H7 (cell line): ENCODE measurements at regions not wholly inside any gene's neighbourhood (a gene's known extent, or its start where the extent isn't known, plus 50 kb on each side); places are given as distances from the start of the nearest gene placed in this dataset.
"Not testable (repeated sequence)": the region's sequence is repeated elsewhere in the genome, so short reads cannot be mapped to it uniquely, and the experiment has no call there.

ENCODE experiments used
- DNase-seq: peaks from one replicate; pipeline ENCODE4 v3.0.0; 2012
- H3K27me3 ChIP-seq: 2 replicates; pipeline ENCODE4 v1.6.0; 2011; ENCODE audit warnings: mild to moderate bottlenecking, low read length; ENCODE audit not compliant: control insufficient read depth, insufficient read depth
- H3K36me3 ChIP-seq: replicated peaks from 2 replicates; pipeline ENCODE4 v1.5.1; 2011; ENCODE audit warnings: low read length; ENCODE audit not compliant: control insufficient read depth, insufficient read depth
- H3K4me3 ChIP-seq: 2 replicates; pipeline ENCODE4 v1.5.1; 2011; ENCODE audit warnings: low read depth, mild to moderate bottlenecking, control low read depth, low read length, moderate library complexity; ENCODE audit not compliant: insufficient read depth

DNA sequence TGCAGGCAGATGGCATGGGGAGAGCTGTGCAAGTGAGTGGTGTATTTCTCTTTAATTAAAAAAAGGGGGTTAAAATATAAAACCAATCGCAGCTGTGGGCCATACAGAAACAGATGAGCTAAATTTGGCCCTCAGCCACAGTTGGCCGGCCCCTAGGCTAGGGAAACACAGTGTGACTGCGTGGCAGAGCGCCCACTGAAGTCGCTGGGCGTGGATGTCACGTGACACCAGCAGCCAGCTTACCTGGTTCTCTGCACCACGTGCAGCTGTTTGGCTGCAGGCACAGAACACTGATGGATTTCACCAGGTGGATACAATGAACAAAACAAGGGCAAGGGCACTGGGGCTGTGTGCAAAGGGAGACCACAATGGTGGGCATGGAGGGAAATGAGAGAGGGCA lies 119.3 kb upstream of the ZNF746 start:
- DNase-seq, result no peak
- Histone ChIP-seq H3K27me3 (no peaks in the 10 kb centered on the region), H3K36me3 (peaks cover 30% of the 10 kb centered on the region), H3K4me3 (no peak overlapping the region)

- Histone ChIP-seq H3K27me3 (no peaks in the 10 kb centered on the region), H3K36me3 (peaks cover 30% of the 10 kb centered on the region), H3K4me3 (no peak overlapping the region)
- DNase-seq, result peak; percentile 57
Measured at GRCh38 chr7:149615690-149616270, 118.2 kb upstream of the ZNF746 start.

DNA sequence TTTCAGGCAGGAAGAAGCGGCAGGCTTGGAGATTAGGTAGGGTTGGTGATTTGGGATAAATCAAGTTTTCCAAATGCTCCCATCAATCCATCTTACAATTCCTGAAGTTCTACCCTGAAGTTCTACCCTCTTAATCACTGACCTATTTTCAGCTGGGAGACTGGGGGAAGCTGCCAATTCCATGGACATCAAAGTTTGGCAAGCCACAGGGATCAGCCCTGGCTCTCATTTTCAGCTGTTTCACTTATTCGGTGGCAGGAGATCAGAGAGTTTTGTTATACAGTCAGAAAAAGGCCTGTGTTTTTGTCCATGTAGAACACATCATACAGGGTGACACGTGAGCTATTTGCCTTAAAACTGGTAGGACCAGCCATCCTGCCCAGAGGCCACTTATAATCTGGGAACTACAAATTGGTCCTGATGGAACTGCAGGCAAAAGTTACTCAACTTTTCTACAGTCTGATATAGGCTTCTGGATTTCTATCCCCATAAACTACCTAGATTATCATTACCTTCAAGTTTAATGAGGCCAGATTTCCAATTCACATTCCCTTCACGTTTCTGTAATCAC lies 112.9 kb upstream of the ZNF746 start:
- no peak for DNase-seq
- peaks cover 16% of the 10 kb centered on the region for H3K36me3 ChIP-seq
- no peak overlapping the region for H3K4me3 ChIP-seq
- no peaks in the 10 kb centered on the region for H3K27me3 ChIP-seq

- H3K36me3 ChIP-seq, result peaks cover 11% of the 10 kb centered on the region
Measured at GRCh38 chr7:149608168-149608567, 110.6 kb upstream of the ZNF746 start.

DNA sequence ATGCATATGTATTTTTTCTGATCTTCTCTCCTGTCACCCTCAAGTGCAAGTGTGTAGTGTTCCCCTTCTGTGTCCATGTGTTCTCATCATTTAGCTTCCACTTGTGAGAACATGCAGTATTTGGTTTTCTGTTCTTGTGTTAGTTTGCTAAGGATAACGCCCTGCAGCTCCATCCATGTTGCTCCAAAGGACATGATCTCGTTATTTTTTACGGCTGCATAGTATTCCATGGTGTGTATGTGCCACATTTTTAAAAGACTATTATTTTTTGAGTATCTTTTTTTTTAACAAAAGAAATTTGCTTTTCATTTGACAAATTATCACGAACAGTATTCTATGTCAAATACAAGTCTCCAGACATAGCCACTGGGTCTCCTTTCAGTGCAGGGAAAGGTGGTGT lies 110.1 kb upstream of the ZNF746 start:
- peaks cover 8% of the 10 kb centered on the region for H3K36me3 ChIP-seq
- H3K27me3 ChIP-seq, result no peaks in the 10 kb centered on the region
- no peak overlapping the region for H3K4me3 ChIP-seq
- DNase-seq, result no peak

More at GRCh38 chr7:149608168-149608567, 110.6 kb upstream of the ZNF746 start:
- Histone ChIP-seq H3K27me3 (no peaks in the 10 kb centered on the region), H3K4me3 (no peak overlapping the region)
- DNase-seq, result no peak

DNA sequence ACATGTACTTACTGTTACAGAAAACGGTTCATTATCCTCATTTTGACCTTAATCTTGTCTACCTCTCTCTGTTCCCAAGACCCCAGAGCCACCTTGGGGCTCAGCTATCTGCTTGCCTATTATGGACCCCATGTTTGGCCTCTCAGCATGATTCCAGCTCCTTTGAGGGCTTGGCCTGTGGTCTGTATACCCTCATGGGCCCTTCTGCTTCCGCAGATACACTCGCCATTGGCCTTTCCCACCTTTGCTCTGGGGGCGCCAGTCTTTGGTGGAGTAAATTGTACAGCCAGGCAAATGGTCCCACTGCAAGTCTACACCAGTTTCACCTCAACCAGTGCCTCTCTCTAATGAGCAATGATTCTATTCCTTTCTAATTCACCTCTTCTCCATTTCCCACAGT lies 109.2 kb upstream of the ZNF746 start:
- Histone ChIP-seq H3K36me3 (peaks cover 3% of the 10 kb centered on the region), H3K27me3 (no peaks in the 10 kb centered on the region), H3K4me3 (no peak overlapping the region)
- DNase-seq, result no peak

DNA sequence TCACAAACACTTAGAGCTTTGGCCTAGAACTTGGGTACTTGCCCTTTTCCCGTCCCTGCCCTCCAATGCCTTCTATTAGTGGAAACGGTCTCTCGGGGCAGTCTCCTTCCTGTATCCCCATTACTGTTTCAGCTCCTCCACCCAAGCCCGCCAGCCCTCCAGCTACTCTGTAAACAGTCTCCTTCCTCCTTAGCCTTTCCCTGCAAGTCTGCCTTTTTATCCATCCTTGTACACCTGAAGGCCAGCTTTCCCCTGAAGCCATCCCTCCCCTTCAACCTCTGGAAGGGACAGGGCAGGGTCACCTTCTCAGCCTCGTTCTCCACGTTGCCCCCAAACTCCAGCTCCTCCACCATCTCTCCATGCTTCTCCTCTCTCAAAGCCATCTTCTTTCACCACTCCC lies 108.1 kb upstream of the ZNF746 start:
- peaks cover 5% of the 10 kb centered on the region for H3K36me3 ChIP-seq
- H3K4me3 ChIP-seq, result no peak overlapping the region
- DNase-seq, result no peak
- H3K27me3 ChIP-seq, result no peaks in the 10 kb centered on the region

- no peaks in the 10 kb centered on the region for H3K27me3 ChIP-seq
- no peak for DNase-seq
- H3K36me3 ChIP-seq, result peaks cover 5% of the 10 kb centered on the region
- no peak overlapping the region for H3K4me3 ChIP-seq
Measured at GRCh38 chr7:149604521-149604920, 106.9 kb upstream of the ZNF746 start.

DNA sequence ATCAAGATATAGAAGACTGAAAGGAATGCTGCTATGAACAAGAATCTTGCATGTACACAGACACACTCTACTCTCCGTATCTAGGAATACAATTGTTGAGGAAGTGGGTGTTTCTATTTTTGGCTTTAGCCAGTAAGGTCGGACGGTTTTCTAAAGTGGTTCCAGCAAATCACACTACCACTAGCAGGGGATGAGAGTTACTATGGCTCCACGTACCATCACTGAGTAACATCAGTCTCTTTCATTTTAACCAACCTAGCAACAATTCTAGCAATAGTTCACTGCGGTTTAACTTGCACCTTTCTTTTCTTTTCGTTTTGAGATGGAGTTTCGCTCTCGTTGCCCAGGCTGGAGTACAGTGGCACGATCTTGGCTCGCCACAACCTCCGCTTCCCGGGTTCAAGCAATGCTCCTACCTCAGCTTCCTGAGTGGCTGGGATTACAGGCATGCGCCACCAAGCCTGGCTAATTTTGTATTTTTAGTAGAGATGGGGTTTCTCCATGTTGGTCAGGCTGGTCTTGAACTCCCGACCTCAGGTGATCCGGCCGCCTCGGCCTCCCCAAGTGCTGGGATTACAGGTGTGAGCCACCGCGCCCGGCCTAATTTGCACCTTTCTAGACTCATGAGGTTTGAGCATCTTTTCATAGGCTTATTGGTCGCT lies 103.2 kb upstream of the ZNF746 start:
- H3K27me3 ChIP-seq, H3K4me3 ChIP-seq, DNase-seq, H3K36me3 ChIP-seq: not testable (repeated sequence)

DNA sequence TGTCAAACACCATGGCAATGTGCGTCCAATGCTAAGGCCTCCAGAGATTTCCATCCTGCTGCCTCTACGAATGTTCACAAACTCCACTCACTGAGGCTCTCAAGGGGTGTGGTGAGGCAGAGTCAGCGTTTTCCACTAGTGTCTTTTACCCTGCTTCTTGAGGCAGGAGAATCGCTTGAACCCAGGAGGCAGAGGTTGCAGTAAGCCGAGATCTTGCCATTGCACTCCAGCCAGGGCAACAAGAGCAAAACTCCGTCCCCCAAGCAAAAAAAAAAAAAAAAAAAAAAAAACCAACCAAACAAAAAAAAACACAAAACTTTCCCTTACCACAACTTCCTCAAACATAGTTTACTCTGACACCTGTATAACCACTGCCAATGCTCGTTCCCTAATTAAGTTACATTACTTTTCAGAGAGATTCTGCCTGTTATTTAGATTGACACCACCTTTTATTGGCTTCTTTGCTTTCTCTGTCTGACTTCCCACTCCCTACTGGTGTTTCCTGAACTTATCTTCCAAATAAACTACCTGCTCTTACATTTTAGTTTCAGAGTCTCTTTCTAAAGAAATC lies 102.1 kb upstream of the ZNF746 start:
- no peak overlapping the region for H3K4me3 ChIP-seq
- DNase-seq, result no peak
- H3K36me3 ChIP-seq, result peaks cover 5% of the 10 kb centered on the region
- no peaks in the 10 kb centered on the region for H3K27me3 ChIP-seq

DNA sequence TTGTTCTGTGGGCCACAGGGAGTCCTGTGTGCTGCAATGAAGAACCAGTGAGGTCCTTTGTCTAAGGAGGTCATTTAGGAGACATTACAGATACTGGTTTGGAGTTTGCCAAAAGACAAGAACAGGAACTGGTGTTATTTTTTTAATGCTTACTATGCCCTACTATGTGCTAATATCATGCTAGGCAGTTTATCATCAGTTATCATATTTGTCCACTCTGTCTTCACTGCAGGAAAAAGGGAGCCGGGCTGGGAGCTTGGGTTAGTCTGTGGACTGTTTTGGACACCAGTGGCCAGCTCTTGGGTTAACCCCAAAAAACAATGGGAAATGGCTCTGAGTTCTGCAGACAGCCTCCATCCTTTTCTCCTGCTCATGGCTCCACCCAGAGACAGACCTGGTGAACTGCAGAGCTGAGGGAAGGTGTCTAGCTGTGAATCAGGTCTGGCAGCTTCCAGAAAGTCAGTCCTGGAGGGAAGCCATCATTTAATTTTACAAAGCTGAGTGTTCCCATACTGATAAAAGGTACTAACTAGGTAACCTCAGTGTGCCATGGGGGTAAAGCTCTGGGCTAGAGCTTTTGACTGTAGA lies 101.2 kb upstream of the ZNF746 start:
- H3K4me3 ChIP-seq, result no peak overlapping the region
- peaks cover 5% of the 10 kb centered on the region for H3K36me3 ChIP-seq
- DNase-seq, result peak; percentile 70
- no peaks in the 10 kb centered on the region for H3K27me3 ChIP-seq

DNA sequence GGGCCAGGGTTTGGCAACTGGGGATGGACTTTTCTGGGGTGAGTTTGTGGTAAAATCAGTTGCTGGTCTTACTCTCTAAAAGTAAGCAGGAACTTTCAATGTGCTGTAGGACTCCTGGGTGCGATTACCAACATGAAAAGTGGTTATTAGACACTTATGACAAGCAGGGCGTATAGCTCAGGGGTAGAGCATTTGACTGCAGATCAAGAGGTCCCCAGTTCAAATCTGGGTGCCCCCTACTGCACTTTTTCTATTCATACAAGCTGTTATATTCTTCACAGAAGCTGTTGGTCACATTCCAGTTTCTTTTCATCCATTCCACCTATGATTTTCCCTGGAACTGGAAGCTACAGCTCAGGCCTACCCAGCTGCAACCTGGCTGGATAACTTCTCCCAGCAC lies 100.2 kb upstream of the ZNF746 start:
- not testable (repeated sequence) for H3K36me3 ChIP-seq, H3K27me3 ChIP-seq, H3K4me3 ChIP-seq, DNase-seq

- H3K4me3 ChIP-seq, result no peak overlapping the region
- H3K27me3 ChIP-seq, result no peaks in the 10 kb centered on the region
- peaks cover 5% of the 10 kb centered on the region for H3K36me3 ChIP-seq
- no peak for DNase-seq
Measured at GRCh38 chr7:149595541-149595940, 97.9 kb upstream of the ZNF746 start.

DNA sequence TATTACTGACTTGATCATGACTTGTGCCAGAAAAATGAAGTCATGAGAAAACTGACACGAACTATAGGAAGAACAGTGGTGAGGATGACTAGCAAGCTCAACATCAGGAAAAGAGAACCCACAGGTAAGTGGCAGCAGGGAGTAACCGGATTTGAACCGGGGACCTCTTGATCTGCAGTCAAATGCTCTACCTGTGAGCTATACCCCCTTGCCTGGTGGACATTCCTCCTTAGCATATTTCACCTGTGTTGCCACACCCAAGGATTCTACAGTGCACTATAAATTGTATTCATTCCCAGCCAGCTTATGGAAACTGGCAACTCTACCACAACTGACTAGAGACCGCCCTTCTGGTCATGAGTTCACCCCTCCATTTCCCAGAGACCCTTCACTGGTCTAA lies 97.5 kb upstream of the ZNF746 start:
- DNase-seq, result no peak
- H3K4me3 ChIP-seq, result no peak overlapping the region
- H3K27me3 ChIP-seq, result no peaks in the 10 kb centered on the region
- peaks cover 5% of the 10 kb centered on the region for H3K36me3 ChIP-seq

GRCh38 chr7:149588930-149589329 lies 91.3 kb upstream of the ZNF746 start:
- Histone ChIP-seq H3K4me3 (no peak overlapping the region), H3K27me3 (no peaks in the 10 kb centered on the region), H3K36me3 (peaks cover 9% of the 10 kb centered on the region)
- DNase-seq, result no peak
